K562 (cell line): ENCODE measurements at regions not wholly inside any gene's neighbourhood (a gene's known extent, or its start where the extent isn't known, plus 50 kb on each side); places are given as distances from the start of the nearest gene placed in this dataset.

ENCODE experiments used
- CCAR2 ChIP-seq: fragments of 200-400 bp; formaldehyde crosslinking; IDR thresholded peaks from 2 replicates; pipeline ENCODE4 v1.6.1; 2017; ENCODE audit warnings: mild to moderate bottlenecking, low read depth, low read length
- CHD1 ChIP-seq: fragments of 200-600 bp; sonication (generic); IDR thresholded peaks from one replicate; pipeline ENCODE4 v1.6.1; 2012; ENCODE audit warnings: mild to moderate bottlenecking, moderate library complexity, low read length, inconsistent platforms
- CHD2 ChIP-seq: IDR thresholded peaks from 2 replicates; pipeline ENCODE4 v1.6.1; 2011; ENCODE audit warnings: low read depth, low read length
- ETV6 ChIP-seq, 3 experiments: fragments of 150-350 bp in 1 of 3; sonication (generic) in 1 of 3; formaldehyde crosslinking in 1 of 3; IDR thresholded peaks; 2 replicates each; pipeline versions ENCODE4 v1.6.1 to v1.8.0; 2014 to 2022; ENCODE audit warnings: borderline replicate concordance in 2 of 3, low read depth in 2 of 3, antibody characterized with exemption in 1 of 3, low read length in 1 of 3, mild to moderate bottlenecking in 1 of 3, missing genetic modification reagents in 1 of 3
- IRF1 ChIP-seq: sonication (generic); formaldehyde crosslinking; IDR thresholded peaks from 2 replicates; pipeline ENCODE4 v1.8.0; 2022; ENCODE audit warnings: missing genetic modification reagents, mild to moderate bottlenecking, borderline replicate concordance
- MAFG ChIP-seq: fragments of 450-650 bp; conservative IDR thresholded peaks from 2 replicates; pipeline ENCODE4 v1.6.1; 2016; ENCODE audit warnings: missing genetic modification characterization, missing compliant biosample characterization
- MED1 ChIP-seq: sonication (generic); formaldehyde crosslinking; IDR thresholded peaks from 2 replicates; pipeline ENCODE4 v1.8.1; 2023; ENCODE audit warnings: missing genetic modification reagents, borderline replicate concordance
- NONO ChIP-seq, 2 experiments: fragments of 200-400 bp in 1 of 2; fragments of 450-650 bp in 1 of 2; formaldehyde crosslinking in 1 of 2; IDR thresholded peaks; 2 replicates each; pipeline ENCODE4 v1.6.1; 2017; ENCODE audit warnings: low read depth in 2 of 2, mild to moderate bottlenecking in 2 of 2, moderate library complexity in 2 of 2, low read length in 1 of 2
- NR4A1 ChIP-seq, 2 experiments: fragments of 250-450 bp in 1 of 2; fragments of 450-650 bp in 1 of 2; sonication (Bioruptor Pico) in 1 of 2; IDR thresholded peaks; 2 replicates each; pipeline versions ENCODE4 v1.4.0 to v1.6.1; 2016 to 2020; ENCODE audit warnings: mild to moderate bottlenecking in 2 of 2, missing compliant biosample characterization in 1 of 2, missing genetic modification characterization in 1 of 2, moderate library complexity in 1 of 2
- PHTF2 ChIP-seq: fragments of 250-450 bp; sonication (Bioruptor Pico); IDR thresholded peaks from 2 replicates; pipeline ENCODE4 v1.5.0; 2021; ENCODE audit warnings: mild to moderate bottlenecking
- PREB ChIP-seq: sonication (generic); formaldehyde crosslinking; IDR thresholded peaks from 2 replicates; pipeline ENCODE4 v1.8.1; 2023; ENCODE audit warnings: mild to moderate bottlenecking, missing genetic modification reagents
- PURB ChIP-seq: sonication (generic); formaldehyde crosslinking; IDR thresholded peaks from 2 replicates; pipeline ENCODE4 v1.9.0; 2021; ENCODE audit warnings: low read depth, mild to moderate bottlenecking, missing genetic modification reagents
- SIRT6 ChIP-seq: IDR thresholded peaks from one replicate; pipeline ENCODE4 v1.6.1; 2012; ENCODE audit warnings: low read depth, mild to moderate bottlenecking, control low read depth, inconsistent platforms, low read length, moderate library complexity
- SIX5 ChIP-seq, 2 experiments: IDR thresholded peaks; 2 replicates each; pipeline ENCODE4 v1.6.1; 2011; ENCODE audit warnings: low read length in 2 of 2, borderline replicate concordance in 1 of 2, low read depth in 1 of 2, mild to moderate bottlenecking in 1 of 2, moderate library complexity in 1 of 2; ENCODE audit not compliant: insufficient read depth in 1 of 2
- SMAD2 ChIP-seq: fragments of 150-350 bp; IDR thresholded peaks from 2 replicates; pipeline ENCODE4 v1.6.1; 2014; ENCODE audit warnings: low read depth, mild to moderate bottlenecking, low read length
- SMARCA4 ChIP-seq: fragments of 450-650 bp; IDR thresholded peaks from 2 replicates; pipeline ENCODE4 v1.6.1; 2016
- SREBF1 ChIP-seq: fragments of 150-350 bp; IDR thresholded peaks from 2 replicates; pipeline ENCODE4 v1.6.1; 2014; ENCODE audit warnings: antibody characterized with exemption, low read depth, low read length, borderline replicate concordance
- TAF7 ChIP-seq: fragments of 450-650 bp; IDR thresholded peaks from 2 replicates; pipeline ENCODE4 v1.6.1; 2016; ENCODE audit warnings: missing genetic modification characterization, missing compliant biosample characterization
- ZNF436 ChIP-seq: fragments of 250-450, 450-650 bp; sonication (Bioruptor Pico); formaldehyde crosslinking; IDR thresholded peaks from 2 replicates; pipeline ENCODE4 v1.7.0; 2020; ENCODE audit warnings: mild to moderate bottlenecking
- ZNF77 ChIP-seq: fragments of 250-450 bp; sonication (Bioruptor Pico); IDR thresholded peaks from 2 replicates; pipeline ENCODE4 v1.5.0; 2020
- ZNF79 ChIP-seq: fragments of 250-450 bp; sonication (Bioruptor Pico); IDR thresholded peaks from 2 replicates; pipeline ENCODE4 v1.4.0; 2020; ENCODE audit warnings: low read depth, mild to moderate bottlenecking, moderate library complexity
- TF ChIP-seq, protein P1 (sequence below): fragments of 450-650 bp; formaldehyde crosslinking; IDR thresholded peaks from 2 replicates; pipeline ENCODE4 v1.4.0; 2020; ENCODE audit warnings: mild to moderate bottlenecking, moderate library complexity
- TF ChIP-seq, protein P2 (sequence below): fragments of 450-650 bp; formaldehyde crosslinking; IDR thresholded peaks from 2 replicates; pipeline ENCODE4 v1.4.0; 2022; ENCODE audit warnings: mild to moderate bottlenecking, moderate library complexity
- TF ChIP-seq, protein P3 (sequence below): fragments of 250-450 bp; sonication (Bioruptor Pico); IDR thresholded peaks from 2 replicates; pipeline ENCODE4 v1.8.0; 2022; ENCODE audit warnings: moderate library complexity, mild to moderate bottlenecking, inconsistent platforms

- TF ChIP-seq PHTF2 (no peak), CHD2 (no peak), ZNF79 (no peak), PURB (CRISPR knock-in tag) (no peak), SIX5 (IDR thresholded peaks at IDR 0.05; ENCODE audit: borderline replicate concordance in 1 of 2, insufficient read depth in 1 of 2, low read depth in 1 of 2, low read length in 2 of 2) (no peak), TAF7 (no peak), ETV6 (IDR thresholded peaks at IDR 0.05; ENCODE audit: borderline replicate concordance in 1 of 2, low read depth in 2 of 2, low read length in 1 of 2) (no peak), ETV6 (CRISPR knock-in tag; IDR thresholded peaks at IDR 0.05; ENCODE audit: borderline replicate concordance) (no peak), SREBF1 (peak; percentile 48; the same call in 1 of the 2 replicates), SMARCA4 (no peak), CCAR2 (no peak), MED1 (CRISPR knock-in tag) (no peak), ZNF436 (CRISPR knock-in tag) (no peak), IRF1 (CRISPR knock-in tag) (0 out of 2 replicates have a peak, but pooled peaks have one; percentile 29), PREB (no peak), SMAD2 (no peak), NR4A1 (CRISPR knock-in tag; IDR thresholded peaks at IDR 0.05) (no peak), NR4A1 (tag; IDR thresholded peaks at IDR 0.05) (no peak), ZNF77 (no peak), MAFG (tag) (no peak), CHD1 (no peak), SIRT6 (no peak), NONO (IDR thresholded peaks at IDR 0.05; ENCODE audit: low read depth in 2 of 2, low read length in 1 of 2) (no peak)
- TF ChIP-seq, protein P1, sequence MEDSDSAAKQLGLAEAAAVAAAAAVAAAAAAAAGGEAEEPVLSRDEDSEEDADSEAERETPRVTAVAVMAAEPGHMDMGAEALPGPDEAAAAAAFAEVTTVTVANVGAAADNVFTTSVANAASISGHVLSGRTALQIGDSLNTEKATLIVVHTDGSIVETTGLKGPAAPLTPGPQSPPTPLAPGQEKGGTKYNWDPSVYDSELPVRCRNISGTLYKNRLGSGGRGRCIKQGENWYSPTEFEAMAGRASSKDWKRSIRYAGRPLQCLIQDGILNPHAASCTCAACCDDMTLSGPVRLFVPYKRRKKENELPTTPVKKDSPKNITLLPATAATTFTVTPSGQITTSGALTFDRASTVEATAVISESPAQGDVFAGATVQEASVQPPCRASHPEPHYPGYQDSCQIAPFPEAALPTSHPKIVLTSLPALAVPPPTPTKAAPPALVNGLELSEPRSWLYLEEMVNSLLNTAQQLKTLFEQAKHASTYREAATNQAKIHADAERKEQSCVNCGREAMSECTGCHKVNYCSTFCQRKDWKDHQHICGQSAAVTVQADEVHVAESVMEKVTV, result no peak
- TF ChIP-seq, protein P2, sequence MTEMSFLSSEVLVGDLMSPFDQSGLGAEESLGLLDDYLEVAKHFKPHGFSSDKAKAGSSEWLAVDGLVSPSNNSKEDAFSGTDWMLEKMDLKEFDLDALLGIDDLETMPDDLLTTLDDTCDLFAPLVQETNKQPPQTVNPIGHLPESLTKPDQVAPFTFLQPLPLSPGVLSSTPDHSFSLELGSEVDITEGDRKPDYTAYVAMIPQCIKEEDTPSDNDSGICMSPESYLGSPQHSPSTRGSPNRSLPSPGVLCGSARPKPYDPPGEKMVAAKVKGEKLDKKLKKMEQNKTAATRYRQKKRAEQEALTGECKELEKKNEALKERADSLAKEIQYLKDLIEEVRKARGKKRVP (CRISPR knock-in tag), result no peak
- TF ChIP-seq, protein P3, sequence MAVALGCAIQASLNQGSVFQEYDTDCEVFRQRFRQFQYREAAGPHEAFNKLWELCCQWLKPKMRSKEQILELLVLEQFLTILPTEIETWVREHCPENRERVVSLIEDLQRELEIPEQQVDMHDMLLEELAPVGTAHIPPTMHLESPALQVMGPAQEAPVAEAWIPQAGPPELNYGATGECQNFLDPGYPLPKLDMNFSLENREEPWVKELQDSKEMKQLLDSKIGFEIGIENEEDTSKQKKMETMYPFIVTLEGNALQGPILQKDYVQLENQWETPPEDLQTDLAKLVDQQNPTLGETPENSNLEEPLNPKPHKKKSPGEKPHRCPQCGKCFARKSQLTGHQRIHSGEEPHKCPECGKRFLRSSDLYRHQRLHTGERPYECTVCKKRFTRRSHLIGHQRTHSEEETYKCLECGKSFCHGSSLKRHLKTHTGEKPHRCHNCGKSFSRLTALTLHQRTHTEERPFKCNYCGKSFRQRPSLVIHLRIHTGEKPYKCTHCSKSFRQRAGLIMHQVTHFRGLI (CRISPR knock-in tag), result no peak
These were observed 83.1 kb downstream of the HHIPL2 start (continued) for GRCh38 chr1:222464841-222465210.
